GM06990 (cell line): ENCODE measurements at regions not wholly inside any gene's neighbourhood (a gene's known extent, or its start where the extent isn't known, plus 50 kb on each side); places are given as distances from the start of the nearest gene placed in this dataset.

ENCODE experiments used
- DNase-seq: peaks from one replicate; pipeline ENCODE4 v3.0.0-alpha.2; 2011; ENCODE audit not compliant: insufficient read length; ENCODE audit errors: extremely low read depth
- H3K27me3 ChIP-seq: replicated peaks from 2 replicates; pipeline ENCODE4 v1.6.0; 2011; ENCODE audit warnings: low read length; ENCODE audit not compliant: control insufficient read depth, insufficient read depth
- H3K36me3 ChIP-seq: 2 replicates; pipeline ENCODE4 v1.5.1; 2011; ENCODE audit warnings: low read length; ENCODE audit not compliant: control insufficient read depth, insufficient read depth
- H3K4me3 ChIP-seq: replicated peaks from 2 replicates; pipeline ENCODE4 v1.5.1; 2011; ENCODE audit warnings: low read depth, mild to moderate bottlenecking, control low read depth, low read length
- CTCF ChIP-seq: IDR thresholded peaks from 2 replicates; pipeline ENCODE4 v1.5.1; 2011; ENCODE audit warnings: low read length, control low read depth, mild to moderate bottlenecking, inconsistent platforms; ENCODE audit not compliant: insufficient read depth, poor library complexity, severe bottlenecking

- H3K27me3 ChIP-seq, result no peaks in the 10 kb centered on the region
- TF ChIP-seq CTCF, result no peak
- DNase-seq, result no peak
- no peaks in the 10 kb centered on the region for H3K36me3 ChIP-seq
- no peak overlapping the region for H3K4me3 ChIP-seq
These were observed 132.2 kb upstream of the SPEF2 start for GRCh38 chr5:35485487-35485886.

- Histone ChIP-seq H3K4me3 (no peak overlapping the region), H3K36me3 (no peaks in the 10 kb centered on the region), H3K27me3 (no peaks in the 10 kb centered on the region)
- TF ChIP-seq CTCF, result no peak
- DNase-seq, result no peak
These were observed 133.4 kb upstream of the SPEF2 start for GRCh38 chr5:35484241-35484640.

- Histone ChIP-seq H3K27me3 (no peaks in the 10 kb centered on the region), H3K4me3 (no peak overlapping the region), H3K36me3 (no peaks in the 10 kb centered on the region)
- DNase-seq, result no peak
- no peak for TF ChIP-seq CTCF
These were observed 133.9 kb upstream of the SPEF2 start for GRCh38 chr5:35483780-35484179.

DNA sequence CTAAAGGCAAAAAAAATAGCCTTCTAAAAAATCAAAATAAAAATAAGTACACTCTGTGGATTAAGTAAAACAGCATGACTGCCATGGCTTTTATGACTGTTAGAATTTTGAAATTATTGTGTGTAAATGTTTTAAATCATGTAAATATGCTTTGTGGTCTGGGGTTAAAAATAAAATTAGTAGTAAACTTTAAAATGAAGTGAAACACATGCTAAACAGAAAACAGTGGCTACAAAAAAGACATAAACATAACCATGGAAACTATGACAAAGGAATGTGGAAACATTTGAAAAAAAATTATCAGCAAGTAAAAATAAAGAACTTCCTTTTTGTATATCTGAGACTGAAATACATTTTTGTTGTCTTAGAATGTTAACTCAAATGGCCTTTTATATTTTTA is 134.5 kb upstream of the SPEF2 start:
- no peaks in the 10 kb centered on the region for H3K36me3 ChIP-seq
- no peak for TF ChIP-seq CTCF
- H3K27me3 ChIP-seq, result no peaks in the 10 kb centered on the region

GRCh38 chr5:35482167-35482755 is 135.4 kb upstream of the SPEF2 start:
- H3K27me3 ChIP-seq, result no peaks in the 10 kb centered on the region
- no peak overlapping the region for H3K4me3 ChIP-seq
- no peak for DNase-seq
- no peak for TF ChIP-seq CTCF
- no peaks in the 10 kb centered on the region for H3K36me3 ChIP-seq

More for the DNA sequence above, 134.5 kb upstream of the SPEF2 start:
- H3K4me3 ChIP-seq, result no peak overlapping the region
- no peak for DNase-seq
